Astrocyte of the spinal cord (primary cell): ENCODE measurements at regions not wholly inside any gene's neighbourhood (a gene's known extent, or its start where the extent isn't known, plus 50 kb on each side); places are given as distances from the start of the nearest gene placed in this dataset.
"Not testable (repeated sequence)": the region's sequence is repeated elsewhere in the genome, so short reads cannot be mapped to it uniquely, and the experiment has no call there.

Experiments
- DNase-seq: peaks from one replicate; pipeline ENCODE4 v3.0.0; 2011; ENCODE audit warnings: low read depth, low spot score
- H3K4me3 ChIP-seq: 2 replicates; pipeline ENCODE4 v1.5.1; 2011; ENCODE audit warnings: low read depth, mild to moderate bottlenecking, low read length, moderate library complexity
- CTCF ChIP-seq: IDR thresholded peaks from 2 replicates; pipeline ENCODE4 v1.5.1; 2012; ENCODE audit warnings: low read depth, mild to moderate bottlenecking, low read length, inconsistent platforms
- in situ Hi-C: cut with HindIII; loops from 2 replicates; pipeline ENCODE4 v1.10.0; 2017; ENCODE audit warnings: low sequenced_read_pairs

- in situ Hi-C loops = no loop called here
- TF ChIP-seq CTCF = no peak
- DNase-seq = no peak
- no peak overlapping the region for H3K4me3 ChIP-seq
Observed at GRCh38 chr16:31727553-31727952, 146.1 kb upstream of the ZNF267 start.

GRCh38 chr16:31734265-31734664, 139.3 kb upstream of the ZNF267 start:
- no peak for TF ChIP-seq CTCF
- no peak overlapping the region for H3K4me3 ChIP-seq
- no peak for DNase-seq
- in situ Hi-C loops = no loop called here

- DNase-seq, in situ Hi-C loops, H3K4me3 ChIP-seq: not testable (repeated sequence)
Observed at GRCh38 chr16:31745098-31745497, 128.5 kb upstream of the ZNF267 start.

GRCh38 chr16:31745900-31746299, 127.7 kb upstream of the ZNF267 start:
- TF ChIP-seq CTCF = no peak
- no peak for DNase-seq
- H3K4me3 ChIP-seq = no peak overlapping the region
- in situ Hi-C loops = no loop called here

GRCh38 chr16:31754998-31755615, 118.5 kb upstream of the ZNF267 start:
- DNase-seq = peak; percentile 3
- H3K4me3 ChIP-seq = no peak overlapping the region
- in situ Hi-C loops = no loop called here
- no peak for TF ChIP-seq CTCF

- no peak for DNase-seq
- H3K4me3 ChIP-seq = no peak overlapping the region
- TF ChIP-seq CTCF = no peak
- in situ Hi-C loops = no loop called here
Observed at GRCh38 chr16:31764103-31764502, 109.5 kb upstream of the ZNF267 start.

- DNase-seq = no peak
- no peak overlapping the region for H3K4me3 ChIP-seq
- TF ChIP-seq CTCF = no peak
- in situ Hi-C loops = no loop called here
Observed at GRCh38 chr16:31767267-31767666, 106.3 kb upstream of the ZNF267 start.
